OCI-LY7 (cell line): ENCODE measurements at regions not wholly inside any gene's neighbourhood (a gene's known extent, or its start where the extent isn't known, plus 50 kb on each side); places are given as distances from the start of the nearest gene placed in this dataset.

Experiments
- EZH2phosphoT487 ChIP-seq: fragments of 200-600 bp; sonication (generic); IDR thresholded peaks from 2 replicates; pipeline ENCODE4 v1.6.1; 2018; ENCODE audit warnings: low read depth, borderline replicate concordance, mild to moderate bottlenecking, mixed run types, antibody characterized with exemption, low read length, moderate library complexity, mixed read lengths
- TF ChIP-seq, protein P1 (sequence below): fragments of 200-600 bp; sonication (generic); conservative IDR thresholded peaks from 2 replicates; pipeline ENCODE4 v1.5.1; 2014; ENCODE audit warnings: mild to moderate bottlenecking, antibody characterized with exemption, low read length, moderate library complexity, mixed read lengths

- TF ChIP-seq, protein P1, sequence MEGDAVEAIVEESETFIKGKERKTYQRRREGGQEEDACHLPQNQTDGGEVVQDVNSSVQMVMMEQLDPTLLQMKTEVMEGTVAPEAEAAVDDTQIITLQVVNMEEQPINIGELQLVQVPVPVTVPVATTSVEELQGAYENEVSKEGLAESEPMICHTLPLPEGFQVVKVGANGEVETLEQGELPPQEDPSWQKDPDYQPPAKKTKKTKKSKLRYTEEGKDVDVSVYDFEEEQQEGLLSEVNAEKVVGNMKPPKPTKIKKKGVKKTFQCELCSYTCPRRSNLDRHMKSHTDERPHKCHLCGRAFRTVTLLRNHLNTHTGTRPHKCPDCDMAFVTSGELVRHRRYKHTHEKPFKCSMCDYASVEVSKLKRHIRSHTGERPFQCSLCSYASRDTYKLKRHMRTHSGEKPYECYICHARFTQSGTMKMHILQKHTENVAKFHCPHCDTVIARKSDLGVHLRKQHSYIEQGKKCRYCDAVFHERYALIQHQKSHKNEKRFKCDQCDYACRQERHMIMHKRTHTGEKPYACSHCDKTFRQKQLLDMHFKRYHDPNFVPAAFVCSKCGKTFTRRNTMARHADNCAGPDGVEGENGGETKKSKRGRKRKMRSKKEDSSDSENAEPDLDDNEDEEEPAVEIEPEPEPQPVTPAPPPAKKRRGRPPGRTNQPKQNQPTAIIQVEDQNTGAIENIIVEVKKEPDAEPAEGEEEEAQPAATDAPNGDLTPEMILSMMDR = no peak
- no peak for TF ChIP-seq EZH2phosphoT487
Measured at GRCh38 chr12:77497647-77498046, 333.0 kb upstream of the NAV3 start.
